ENCODE measurements at regions not wholly inside any gene's neighbourhood (a gene's known extent, or its start where the extent isn't known, plus 50 kb on each side); places are given as distances from the start of the nearest gene placed in this dataset.
A peak's percentile ranks its signal among the peaks of the same experiment; 100 is the strongest.

DNA sequence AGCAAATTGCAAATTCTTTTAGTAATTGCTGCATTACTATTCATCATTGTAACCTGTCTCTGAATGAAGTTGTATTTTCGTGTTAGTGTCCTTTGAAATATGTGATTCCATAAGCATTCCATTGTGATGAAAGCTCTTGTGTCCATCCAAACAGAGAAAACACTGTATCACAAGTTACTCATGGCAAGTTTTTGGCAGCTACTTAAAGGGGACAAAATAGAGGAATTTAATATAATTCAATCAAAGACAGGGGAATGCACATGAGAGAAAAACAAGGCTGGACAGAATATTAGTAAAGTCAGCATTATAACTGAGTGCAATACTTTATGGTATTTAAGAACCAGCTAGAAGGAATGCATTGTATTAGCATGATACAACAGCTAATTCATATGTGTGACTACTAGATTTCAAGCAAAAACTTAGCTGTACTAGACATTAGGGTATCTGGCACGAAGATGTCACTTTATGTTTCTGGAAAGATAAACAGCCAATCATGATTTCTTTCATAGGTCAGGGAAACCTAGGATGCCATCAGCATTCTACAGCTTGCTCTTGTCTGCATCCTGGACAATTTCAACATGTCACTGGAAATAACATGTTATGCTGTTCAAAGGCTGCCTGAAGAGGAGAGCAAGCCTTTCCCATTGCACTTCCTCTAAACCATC lies 270.6 kb upstream of the MARCKS start:
- TF ChIP-seq, protein P1, sequence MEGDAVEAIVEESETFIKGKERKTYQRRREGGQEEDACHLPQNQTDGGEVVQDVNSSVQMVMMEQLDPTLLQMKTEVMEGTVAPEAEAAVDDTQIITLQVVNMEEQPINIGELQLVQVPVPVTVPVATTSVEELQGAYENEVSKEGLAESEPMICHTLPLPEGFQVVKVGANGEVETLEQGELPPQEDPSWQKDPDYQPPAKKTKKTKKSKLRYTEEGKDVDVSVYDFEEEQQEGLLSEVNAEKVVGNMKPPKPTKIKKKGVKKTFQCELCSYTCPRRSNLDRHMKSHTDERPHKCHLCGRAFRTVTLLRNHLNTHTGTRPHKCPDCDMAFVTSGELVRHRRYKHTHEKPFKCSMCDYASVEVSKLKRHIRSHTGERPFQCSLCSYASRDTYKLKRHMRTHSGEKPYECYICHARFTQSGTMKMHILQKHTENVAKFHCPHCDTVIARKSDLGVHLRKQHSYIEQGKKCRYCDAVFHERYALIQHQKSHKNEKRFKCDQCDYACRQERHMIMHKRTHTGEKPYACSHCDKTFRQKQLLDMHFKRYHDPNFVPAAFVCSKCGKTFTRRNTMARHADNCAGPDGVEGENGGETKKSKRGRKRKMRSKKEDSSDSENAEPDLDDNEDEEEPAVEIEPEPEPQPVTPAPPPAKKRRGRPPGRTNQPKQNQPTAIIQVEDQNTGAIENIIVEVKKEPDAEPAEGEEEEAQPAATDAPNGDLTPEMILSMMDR (IDR thresholded peaks at IDR 0.05; ENCODE audit: low read length, missing control alignments), result no peak
- DNase-seq (ENCODE audit: low read depth), result peak; percentile 56
- no peak overlapping the region for H3K4me3 ChIP-seq (replicated peaks; ENCODE audit: low read depth, low read length)

DNA sequence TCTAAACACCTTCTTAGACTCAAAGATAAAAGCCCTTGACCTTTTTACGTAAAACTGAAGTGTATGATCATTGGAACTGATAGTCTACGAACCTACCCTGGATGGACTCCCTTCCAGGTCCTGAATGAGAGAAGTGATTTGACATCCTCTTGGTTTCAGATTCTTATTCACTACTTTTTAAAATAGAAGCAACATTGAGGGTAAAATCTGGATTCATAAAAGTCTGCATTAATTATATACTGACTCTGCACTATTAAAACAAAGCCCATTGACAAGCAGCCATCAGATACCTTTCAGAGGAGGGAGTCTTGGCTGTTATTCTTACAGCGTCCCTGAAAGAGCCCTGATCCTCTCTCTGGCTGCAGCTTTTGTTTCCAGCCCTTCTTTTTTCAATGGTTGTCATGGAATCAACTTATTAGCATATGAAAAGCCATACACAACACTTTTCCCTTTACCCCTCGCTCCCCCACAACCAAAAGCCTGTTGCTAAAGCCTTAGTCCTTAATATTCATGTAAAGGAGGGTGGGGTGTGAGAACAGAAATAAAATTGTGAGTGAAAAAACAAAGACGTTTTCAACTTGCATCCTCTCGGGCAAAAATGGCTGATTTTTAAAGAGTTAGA lies 270.0 kb upstream of the MARCKS start:
- TF ChIP-seq, protein P1 (IDR thresholded peaks at IDR 0.05; ENCODE audit: low read length, missing control alignments), result no peak
- H3K4me3 ChIP-seq (replicated peaks; ENCODE audit: low read depth, low read length), result no peak overlapping the region
- no peak for DNase-seq (ENCODE audit: low read depth)

DNA sequence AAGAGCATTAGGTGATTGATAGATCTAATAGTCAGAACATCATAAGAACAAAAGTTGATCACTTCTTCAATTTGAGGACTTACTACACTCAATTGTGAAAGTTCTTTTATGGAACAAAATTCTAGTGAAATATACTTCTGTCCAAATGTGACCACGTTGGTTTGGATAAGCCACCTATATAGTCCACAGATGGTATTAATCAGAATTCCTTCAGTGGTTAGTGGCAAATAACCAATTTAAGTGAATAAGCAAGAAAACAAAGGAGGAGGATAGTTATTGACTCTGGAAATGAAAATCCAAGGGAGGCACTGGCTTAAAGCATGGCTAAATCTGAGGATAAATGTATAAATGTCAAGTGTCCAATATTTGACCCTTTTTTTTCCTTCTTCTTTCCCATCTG lies 268.5 kb upstream of the MARCKS start:
- TF ChIP-seq, protein P1 (IDR thresholded peaks at IDR 0.05; ENCODE audit: low read length, missing control alignments), result no peak
- no peak for DNase-seq (ENCODE audit: low read depth)
- no peak overlapping the region for H3K4me3 ChIP-seq (replicated peaks; ENCODE audit: low read depth, low read length)

DNA sequence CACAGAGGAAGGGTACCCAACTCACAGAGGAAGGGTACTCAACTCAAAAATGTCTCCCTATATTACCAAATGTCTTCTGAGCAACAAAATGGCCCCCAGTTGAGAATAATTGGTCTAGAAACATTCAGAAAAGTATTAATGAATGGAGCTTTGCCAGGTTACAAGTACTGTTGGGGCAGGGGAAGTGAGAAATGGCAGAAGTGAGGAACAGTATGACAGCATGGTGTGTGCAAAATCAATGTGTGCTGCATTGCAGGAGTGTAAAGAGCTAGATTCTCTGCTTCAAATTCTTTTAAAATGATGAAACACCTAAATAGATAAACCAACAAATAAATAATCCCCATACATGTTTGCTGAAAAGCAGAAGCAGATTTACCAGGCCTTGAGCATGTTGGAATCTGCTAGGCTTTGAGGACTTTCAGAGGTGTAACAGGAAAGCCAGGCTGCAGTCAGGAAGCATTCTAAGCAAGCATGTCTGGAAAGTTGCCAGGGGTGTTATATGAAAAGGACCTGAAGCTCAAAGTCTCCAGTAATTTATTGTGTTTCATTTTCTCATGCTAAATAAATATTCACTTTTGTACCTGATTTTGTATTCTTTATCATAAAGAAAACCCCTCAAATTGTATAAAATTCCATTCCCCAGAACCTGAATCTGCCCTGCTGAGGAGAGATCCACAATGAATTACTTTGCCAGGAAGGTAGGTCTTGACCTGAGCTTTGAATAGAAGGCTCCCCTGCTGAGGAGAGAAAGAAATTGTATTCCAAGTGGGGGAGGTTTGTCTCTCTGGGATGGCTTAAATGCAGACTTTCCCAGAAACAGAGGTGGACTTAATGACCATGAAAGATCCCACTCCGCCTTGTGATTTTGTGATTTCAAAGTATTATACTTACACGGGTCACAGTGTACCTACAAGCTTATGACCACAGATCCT lies 265.0 kb upstream of the MARCKS start:
- TF ChIP-seq, protein P1 (IDR thresholded peaks at IDR 0.05; ENCODE audit: low read length, missing control alignments), result no peak
- H3K4me3 ChIP-seq (replicated peaks; ENCODE audit: low read depth, low read length), result no peak overlapping the region
- peak; percentile 72 for DNase-seq (ENCODE audit: low read depth)

DNA sequence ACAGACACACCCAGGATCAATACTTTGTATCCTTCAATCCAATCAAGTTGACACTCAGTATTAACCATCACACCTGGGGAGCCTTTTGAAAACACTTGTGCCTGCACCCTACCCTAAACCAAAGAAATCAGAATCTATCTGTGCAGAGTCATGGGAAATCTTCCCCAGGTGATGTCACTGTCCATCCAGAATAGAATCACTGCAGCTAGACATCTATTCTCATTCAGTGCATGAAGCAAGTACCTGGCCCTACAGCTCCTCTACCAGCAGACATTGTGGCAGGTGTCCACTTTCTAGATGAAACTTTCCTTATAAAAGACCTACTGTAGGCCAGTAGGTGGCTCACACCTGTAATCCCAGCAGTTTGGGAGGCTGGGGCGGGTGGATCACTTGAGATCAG lies 262.4 kb upstream of the MARCKS start:
- no peak overlapping the region for H3K4me3 ChIP-seq (replicated peaks; ENCODE audit: low read depth, low read length)
- no peak for DNase-seq (ENCODE audit: low read depth)
- TF ChIP-seq, protein P1 (IDR thresholded peaks at IDR 0.05; ENCODE audit: low read length, missing control alignments), result no peak

DNA sequence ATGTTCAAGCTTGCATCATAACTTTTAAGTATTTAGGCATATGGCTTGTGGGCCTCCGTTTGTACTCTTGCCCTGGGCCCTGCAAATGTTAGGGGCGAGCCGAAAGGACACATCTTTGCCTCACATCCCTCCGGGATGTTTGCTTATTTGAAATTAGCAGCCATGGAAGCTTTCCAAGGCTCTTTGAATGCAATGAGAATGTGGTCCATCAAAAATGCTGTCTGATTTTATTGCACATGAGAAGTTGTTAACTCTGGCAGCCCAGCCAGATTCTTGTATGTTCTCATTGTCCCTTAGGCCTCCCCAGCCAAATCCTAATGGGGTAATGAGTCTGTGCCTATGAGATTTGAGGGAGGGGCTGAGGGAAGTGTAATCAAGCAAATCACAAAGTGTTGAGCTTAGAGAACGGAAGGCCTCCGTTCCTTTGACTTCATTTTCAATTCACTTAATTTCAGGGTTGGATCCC lies 261.2 kb upstream of the MARCKS start:
- H3K4me3 ChIP-seq (replicated peaks; ENCODE audit: low read depth, low read length), result no peak overlapping the region
- TF ChIP-seq, protein P1 (IDR thresholded peaks at IDR 0.05; ENCODE audit: low read length, missing control alignments), result no peak
- DNase-seq (ENCODE audit: low read depth), result peak; percentile 31
